ENCODE measurements at regions not wholly inside any gene's neighbourhood (a gene's known extent, or its start where the extent isn't known, plus 50 kb on each side); places are given as distances from the start of the nearest gene placed in this dataset.
A peak's percentile ranks its signal among the peaks of the same experiment; 100 is the strongest.

DNA sequence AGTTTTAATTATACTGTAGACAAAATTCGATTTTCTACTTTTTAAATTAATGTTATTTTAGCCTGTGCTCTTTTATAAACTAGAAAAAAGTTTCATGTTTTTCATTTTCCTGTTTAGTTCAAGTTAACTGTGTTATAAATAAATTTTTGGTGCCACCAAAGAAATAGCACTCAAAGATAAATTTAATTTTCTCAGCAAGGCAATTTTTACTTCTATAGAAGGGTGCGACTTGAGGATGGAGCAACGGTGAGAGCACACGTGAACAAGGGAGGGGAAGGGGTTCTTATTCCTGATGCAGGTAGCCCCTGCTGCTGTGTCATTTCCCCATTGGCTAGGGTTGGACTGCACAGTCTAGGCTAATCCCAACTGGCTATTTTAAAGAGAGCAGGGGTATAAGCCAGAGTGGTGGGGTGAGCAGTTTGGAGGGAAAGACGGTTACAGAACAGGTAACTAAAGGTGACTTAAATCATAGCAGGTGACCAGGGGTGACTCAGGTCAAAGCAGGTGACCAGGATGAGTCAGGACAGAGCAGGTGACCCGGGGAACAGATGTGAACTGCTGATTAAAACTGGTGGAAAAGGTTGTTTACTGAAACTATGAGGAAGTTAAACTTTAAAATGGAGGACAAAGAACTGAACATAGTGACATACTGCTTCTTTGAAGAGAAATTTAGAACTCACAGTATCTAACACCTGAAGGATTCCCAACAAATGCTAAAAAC lies 104.6 kb upstream of the GPBP1 start:
- no peak overlapping the region for H2AK5ac ChIP-seq (ENCODE audit: low read depth, low read length)
- TF ChIP-seq NANOG (IDR thresholded peaks at IDR 0.05; ENCODE audit: insufficient read depth, low read depth, low read length, poor library complexity, severe bottlenecking) (no peak), RBBP5 (IDR thresholded peaks at IDR 0.05; ENCODE audit: borderline replicate concordance, low read depth, low read length) (no peak), CBX5 (IDR thresholded peaks at IDR 0.05; ENCODE audit: low read depth, low read length) (no peak), SP1 (IDR thresholded peaks at IDR 0.05; ENCODE audit: low read depth, low read length) (no peak)
- H3K14ac ChIP-seq (ENCODE audit: insufficient read length): no peak overlapping the region
- no peak for FAIRE-seq
- H4K91ac ChIP-seq (replicated peaks; ENCODE audit: insufficient read length, low read length): no peak overlapping the region
- H3K23ac ChIP-seq (ENCODE audit: insufficient read length): no peak overlapping the region
- H3K27me3 ChIP-seq (replicated peaks in 1 of 4; ENCODE audit: control insufficient read depth in 3 of 4, extremely low read depth in 1 of 4, insufficient read depth in 3 of 4, low read length in 3 of 4): no peaks in the 10 kb centered on the region
- H3K9me3 ChIP-seq (ENCODE audit: insufficient read depth in 2 of 2, low read depth in 1 of 2, low read length in 1 of 2): no peaks in the 10 kb centered on the region
- peak overlapping the region; percentile 69; the same call in 1 of the 2 replicates for H2BK5ac ChIP-seq (ENCODE audit: low read depth, low read length)
- peaks cover 2 to 9% (median 3%) of the 10 kb centered on the region in 4 experiments; a peak in 3 of 7 replicates for H3K4me1 ChIP-seq (replicated peaks in 1 of 4; ENCODE audit: control insufficient read depth in 3 of 4, insufficient read depth in 4 of 4, low read length in 3 of 4)
- H2BK20ac ChIP-seq (ENCODE audit: low read length): no peak overlapping the region
- H3K9ac ChIP-seq (replicated peaks in 1 of 4; ENCODE audit: extremely low read depth in 1 of 4, low read depth in 3 of 4, low read length in 3 of 4): no peak overlapping the region
- no peak overlapping the region for H4K8ac ChIP-seq (ENCODE audit: extremely low read depth, insufficient read depth, low read length)
- 0 out of 2 replicates have a peak overlapping the region, but pooled peaks have one; percentile 13 for H2AFZ ChIP-seq (ENCODE audit: low read length)
- no peak overlapping the region for H4K5ac ChIP-seq (ENCODE audit: insufficient read length, low read depth, low read length)
- H3K23me2 ChIP-seq (ENCODE audit: low read depth, low read length): no peaks in the 10 kb centered on the region; the same call in 1 of the 2 replicates
- no peak for DNase-seq (ENCODE audit: low read depth in 1 of 2, low spot score in 2 of 2)
- 91% methylated on average over 6 of the region's 6 CpGs; no CpG with 5 or more reads in 1 of the 2 experiments for WGBS, 2 experiments (ENCODE audit: extremely low coverage in 1 of 2, insufficient coverage in 1 of 2, insufficient read length in 1 of 2, insufficient replicate concordance in 2 of 2, low coverage in 1 of 2, low lambda C conversion rate in 2 of 2, missing lambda C conversion rate in 1 of 2)
- H3K79me1 ChIP-seq (ENCODE audit: low read depth, low read length): no peaks in the 10 kb centered on the region
- ChIA-PET POLR2A (ENCODE audit: partially characterized antibody) (no interaction called here), CTCF (ENCODE audit: partially characterized antibody) (interaction anchor here (0.7 kb wide), 1 partner anchor 26 kb away, joined by 3 read pairs; no protein-coding TSS in a partner anchor)
- no peak overlapping the region for H3K27ac ChIP-seq (ENCODE audit: low read depth, low read length)
- H2BK12ac ChIP-seq (ENCODE audit: low read depth, low read length): no peak overlapping the region
- H2BK120ac ChIP-seq (replicated peaks; ENCODE audit: low read depth, low read length): no peak overlapping the region
- H4K20me1 ChIP-seq (replicated peaks in 1 of 2; ENCODE audit: control insufficient read depth in 1 of 2, insufficient read depth in 2 of 2, low read length in 2 of 2): no peaks in the 10 kb centered on the region
- H3K18ac ChIP-seq (ENCODE audit: extremely low read depth, low read length): no peak overlapping the region
- no peak overlapping the region for H3K4me3 ChIP-seq (ENCODE audit: extremely low read depth in 1 of 4, insufficient read depth in 2 of 4, low read depth in 3 of 4, low read length in 4 of 4)
- H3K4ac ChIP-seq (replicated peaks; ENCODE audit: insufficient read length, low read depth, low read length): no peak overlapping the region
- no peaks in the 10 kb centered on the region for H3K36me3 ChIP-seq (ENCODE audit: control insufficient read depth in 2 of 4, insufficient read depth in 4 of 4, low read length in 3 of 4)
- no peak overlapping the region for H2BK15ac ChIP-seq (ENCODE audit: low read length)
- no peaks in the 10 kb centered on the region for H3K79me2 ChIP-seq (ENCODE audit: control insufficient read depth in 1 of 2, insufficient read depth in 2 of 2, low read length in 2 of 2)
- H3K56ac ChIP-seq (replicated peaks; ENCODE audit: insufficient read length, low read depth, low read length): no peak overlapping the region
- H3K4me2 ChIP-seq (ENCODE audit: insufficient read depth in 1 of 2, low read depth in 2 of 2, low read length in 2 of 2): no peak overlapping the region
